HG02970 (cell line): ENCODE measurements at regions not wholly inside any gene's neighbourhood (a gene's known extent, or its start where the extent isn't known, plus 50 kb on each side); places are given as distances from the start of the nearest gene placed in this dataset.
"Not testable (repeated sequence)": the region's sequence is repeated elsewhere in the genome, so short reads cannot be mapped to it uniquely, and the experiment has no call there.

ENCODE experiments used
- ATAC-seq: cut with Tn5 transposase; IDR thresholded peaks from one replicate; pipeline ENCODE4 v1.9.1; 2021; ENCODE audit warnings: mild to moderate bottlenecking, moderate library complexity, moderate number of reproducible peaks; ENCODE audit not compliant: unreplicated experiment, low FRiP score

DNA sequence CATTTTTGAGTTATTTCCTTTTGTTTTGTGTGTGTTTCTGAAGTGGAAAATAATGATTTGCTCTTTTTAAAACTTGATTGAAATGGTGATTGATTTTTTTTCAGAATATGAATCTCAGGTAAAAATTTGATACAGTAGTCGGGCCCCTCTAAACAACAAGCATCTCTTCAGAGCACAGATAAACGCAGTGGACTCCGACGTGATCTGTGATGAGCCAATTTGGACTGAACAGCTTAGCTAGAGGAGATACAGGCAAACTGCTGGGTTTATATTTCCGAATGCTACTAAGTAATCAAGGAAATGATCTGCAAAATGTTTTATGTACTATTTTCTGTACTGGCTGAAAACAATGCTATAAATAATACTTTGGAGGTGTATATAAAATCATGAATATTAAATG, 705.7 kb upstream of the RGS18 start:
- no peak for ATAC-seq

DNA sequence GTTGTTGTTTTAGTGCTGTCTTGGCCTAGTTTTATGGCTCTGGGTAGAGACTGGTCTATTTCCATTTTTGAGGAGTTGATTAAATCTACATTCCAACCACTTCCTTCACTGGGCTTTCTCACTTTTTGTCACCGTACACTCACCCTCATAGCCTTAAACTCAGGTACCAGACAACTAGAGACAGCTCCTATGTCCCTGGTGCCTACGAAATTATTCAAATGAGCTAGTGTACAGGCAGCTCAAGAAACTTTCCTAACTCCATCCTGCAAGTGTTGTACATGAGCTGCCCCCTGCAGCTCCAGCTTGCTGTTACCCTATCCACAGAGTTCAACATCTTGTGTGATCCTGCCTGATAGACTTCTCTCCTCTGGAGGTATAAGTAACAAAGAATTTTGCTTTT, 704.8 kb upstream of the RGS18 start:
- ATAC-seq: no peak

DNA sequence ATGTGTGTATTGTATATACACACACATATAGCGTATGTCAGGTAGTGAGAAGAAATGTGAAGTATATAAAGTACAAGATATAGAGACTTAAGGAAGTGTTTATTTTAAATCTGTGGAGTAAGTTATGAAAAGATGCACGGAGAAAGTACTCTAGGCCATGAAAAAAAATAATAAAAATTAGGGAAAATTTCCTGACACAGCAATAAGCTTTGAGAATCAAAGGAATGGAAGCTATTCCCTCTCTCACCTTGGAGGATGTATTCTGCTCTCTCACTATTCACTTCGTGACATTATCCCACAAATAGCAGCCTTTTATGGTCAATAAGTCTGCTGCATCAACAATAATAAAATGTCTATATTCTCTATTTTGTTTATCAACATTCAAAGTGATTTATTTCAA, 700.4 kb upstream of the RGS18 start:
- no peak for ATAC-seq

DNA sequence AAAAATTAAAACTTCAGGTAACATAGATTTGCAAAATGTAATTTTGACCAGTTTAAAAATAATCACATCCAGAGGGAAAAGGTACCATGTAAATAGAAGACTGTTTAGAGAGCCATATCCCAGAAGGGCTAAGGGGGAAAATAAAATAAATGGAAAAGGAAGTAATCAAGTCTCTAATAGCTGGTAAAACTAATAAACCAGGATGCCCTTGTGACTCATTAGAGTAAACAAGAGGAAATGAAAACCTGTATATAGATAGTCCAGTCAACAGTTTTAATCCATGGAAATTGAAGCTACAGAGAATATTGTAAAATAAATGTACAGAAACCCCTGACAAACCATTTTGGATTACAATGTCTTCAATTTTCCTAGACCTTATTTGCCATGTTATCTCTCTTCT, 698.0 kb upstream of the RGS18 start:
- no peak for ATAC-seq

DNA sequence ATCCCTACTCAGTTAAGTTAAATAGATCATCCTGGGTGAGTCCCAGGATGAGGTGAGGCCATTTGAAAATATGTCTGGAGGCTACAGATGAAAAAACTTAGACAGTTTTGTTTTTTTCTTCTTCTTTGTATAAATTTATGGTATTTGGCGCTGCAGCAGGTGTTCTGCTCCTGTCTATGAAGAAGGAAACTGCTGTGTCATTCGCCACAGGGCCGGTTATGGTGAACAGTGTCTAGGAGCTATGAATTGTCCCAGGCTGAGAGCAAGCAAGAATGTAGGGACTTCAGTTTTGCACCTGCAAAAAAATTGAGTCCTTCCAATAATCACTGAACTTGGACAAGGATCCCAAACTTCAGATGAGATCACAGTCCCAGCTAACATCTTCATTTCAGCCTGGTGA, 674.3 kb upstream of the RGS18 start:
- ATAC-seq: no peak

DNA sequence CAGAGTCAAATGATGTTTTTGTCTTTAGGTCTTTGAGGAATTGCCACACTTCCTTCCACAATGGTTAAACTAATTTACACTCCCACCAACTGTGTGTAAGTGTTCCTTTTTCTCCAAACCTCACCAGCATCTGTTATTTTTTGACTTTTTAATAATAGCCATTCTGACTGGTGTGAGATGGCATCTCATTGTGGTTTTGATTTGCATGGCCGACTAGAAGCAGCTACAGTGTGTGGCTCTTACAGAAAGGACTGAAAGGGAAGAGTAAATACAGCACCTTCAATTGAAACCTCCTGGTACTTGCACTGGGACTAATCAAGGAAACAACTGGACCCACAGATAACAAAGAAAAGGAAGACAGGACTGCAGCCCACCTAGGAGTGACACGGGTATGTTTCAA, 668.0 kb upstream of the RGS18 start:
- no peak for ATAC-seq

DNA sequence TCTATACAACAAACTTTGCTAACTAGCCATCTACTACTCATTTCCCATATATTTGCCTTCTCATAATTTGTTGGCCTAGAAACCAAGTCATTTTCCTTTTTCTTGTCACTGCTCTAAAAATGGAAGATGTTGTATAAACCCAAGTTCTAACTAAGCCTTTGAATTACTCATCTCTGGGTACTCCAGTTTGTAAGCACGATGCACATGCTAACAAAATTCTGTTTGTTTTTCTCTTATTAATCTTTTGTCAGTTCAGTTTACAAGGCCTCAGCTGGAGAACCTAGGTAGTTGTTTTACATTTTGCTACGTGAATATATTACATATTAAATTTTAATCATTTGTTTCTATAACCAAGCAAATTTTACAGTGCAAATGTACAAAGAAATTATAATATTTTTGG, 663.2 kb upstream of the RGS18 start:
- ATAC-seq: no peak

DNA sequence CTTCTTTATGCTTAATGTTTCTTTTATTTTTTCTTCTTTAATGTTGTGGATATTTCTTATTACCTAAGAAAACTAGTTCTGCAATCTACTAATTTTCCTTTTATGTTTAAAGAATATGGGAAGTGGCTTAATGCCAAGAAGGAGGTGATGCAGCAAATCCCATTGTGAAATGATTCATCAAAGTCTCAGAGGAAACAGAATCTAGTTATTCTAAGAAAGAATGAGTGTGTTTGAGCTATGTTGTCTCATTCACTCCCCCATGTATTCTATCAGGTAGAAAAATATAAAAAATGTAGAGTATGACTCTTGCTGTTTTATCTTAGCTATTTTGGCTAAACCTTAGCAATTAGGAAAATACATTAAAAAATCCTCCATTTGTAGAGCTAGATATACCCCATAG, 659.9 kb upstream of the RGS18 start:
- no peak for ATAC-seq

DNA sequence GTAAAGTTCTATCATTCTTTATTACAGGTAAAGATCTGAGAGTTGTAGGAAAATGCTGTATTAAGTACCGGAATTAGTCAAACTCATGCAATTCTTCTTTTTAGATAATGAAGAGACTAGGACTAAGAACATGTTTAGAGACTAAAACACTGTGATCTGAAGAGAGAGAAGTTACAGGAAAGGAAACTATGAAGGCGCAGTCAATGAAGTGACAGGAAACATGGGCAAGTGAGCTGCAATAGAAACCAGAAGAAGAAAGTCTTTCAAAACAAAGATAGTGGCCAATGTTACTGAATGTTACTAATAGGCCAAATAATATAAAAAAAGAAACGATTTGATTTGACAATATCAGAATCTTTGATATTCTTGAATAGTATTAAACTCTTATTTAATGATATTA, 659.4 kb upstream of the RGS18 start:
- ATAC-seq: no peak

DNA sequence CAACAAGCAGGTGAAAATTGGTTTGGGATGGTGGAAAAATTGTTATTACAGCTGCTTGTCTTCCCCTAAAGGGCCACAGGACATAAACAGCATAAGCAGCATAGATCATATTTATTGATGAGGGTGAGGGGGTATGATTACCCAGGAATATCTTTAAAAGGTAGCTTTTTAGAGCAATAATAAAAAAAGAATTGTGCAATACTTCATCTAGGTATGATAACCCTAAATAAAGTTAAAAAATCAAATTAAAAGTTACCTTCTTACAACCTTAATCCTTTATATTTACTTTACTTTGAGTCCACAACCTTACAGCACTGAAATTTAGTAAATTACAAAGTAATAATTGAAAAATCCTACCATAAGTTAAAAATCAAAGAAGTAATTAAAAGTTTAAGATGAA, 653.3 kb upstream of the RGS18 start:
- no peak for ATAC-seq

DNA sequence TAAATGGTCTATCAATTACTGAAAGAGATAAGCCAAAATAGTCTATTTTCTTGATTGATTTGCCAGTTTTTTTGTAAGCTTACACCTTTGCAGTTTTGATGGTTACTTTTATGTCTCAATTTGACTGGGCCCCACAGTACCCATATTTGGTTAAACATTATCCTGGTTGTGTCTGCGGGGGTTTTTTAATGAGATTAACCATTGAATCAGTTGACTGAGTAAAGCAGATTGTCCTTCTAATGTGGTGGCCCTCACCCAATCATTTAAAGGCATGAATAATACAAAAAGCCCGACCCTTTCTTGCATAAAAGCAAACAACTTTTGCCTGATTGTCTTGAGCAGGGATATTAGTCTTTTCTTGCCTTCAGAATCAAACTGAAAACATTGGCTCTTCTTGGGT, 650.0 kb upstream of the RGS18 start:
- no peak for ATAC-seq

DNA sequence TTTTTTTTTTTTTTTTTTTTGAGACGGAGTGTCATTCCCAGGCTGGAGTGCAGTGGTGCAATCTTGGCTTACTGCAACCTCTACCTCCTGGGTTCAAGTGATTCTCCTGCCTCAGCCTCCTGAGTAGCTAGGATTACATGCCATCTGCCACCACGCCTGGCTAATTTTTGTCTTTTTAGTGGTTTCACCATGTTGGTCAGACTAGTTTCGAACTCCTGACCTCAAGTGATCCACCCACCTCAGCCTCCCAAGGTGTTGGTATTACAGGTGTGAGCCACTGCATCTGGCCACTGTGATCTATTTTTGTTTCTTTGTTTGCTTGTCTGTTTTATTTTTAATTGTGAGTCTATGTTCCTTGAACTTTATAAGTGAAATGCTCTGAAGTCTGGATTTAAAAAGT, 646.8 kb upstream of the RGS18 start:
- ATAC-seq: not testable (repeated sequence)

DNA sequence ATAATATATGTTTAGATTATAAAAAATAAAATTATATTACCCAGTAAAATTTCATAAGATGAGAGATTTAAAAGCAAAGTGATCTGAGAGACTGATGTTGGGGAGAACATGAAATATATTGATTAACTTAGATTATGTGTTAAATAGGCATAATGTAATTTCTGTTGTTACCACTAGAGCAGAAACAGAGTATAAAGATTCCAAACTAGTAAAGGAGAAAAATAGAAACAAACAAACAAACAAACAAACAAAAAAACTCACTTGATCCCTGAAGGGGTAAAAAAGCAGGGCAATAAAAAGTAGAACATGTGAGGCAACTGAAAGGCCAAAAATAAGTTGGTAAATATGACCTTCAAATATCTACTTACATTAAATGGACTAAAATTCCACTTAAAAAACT, 640.4 kb upstream of the RGS18 start:
- no peak for ATAC-seq

DNA sequence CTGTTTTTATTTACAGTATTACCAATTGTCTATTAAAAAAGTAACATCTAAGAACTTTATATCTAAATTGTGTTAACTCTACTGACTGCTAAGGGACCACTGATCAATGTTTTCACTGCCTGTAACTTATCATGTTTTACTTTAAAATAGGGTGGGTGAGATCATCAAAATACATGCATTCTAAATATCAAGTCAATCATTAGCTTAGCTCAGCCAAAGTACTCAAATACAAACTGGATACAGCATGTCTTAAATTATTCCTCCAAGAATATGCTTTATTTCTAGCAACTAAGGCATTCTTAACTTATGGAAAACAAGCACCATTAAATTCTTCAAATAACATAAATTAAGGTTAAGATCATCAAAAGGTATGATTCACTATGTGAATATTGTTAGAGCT, 638.7 kb upstream of the RGS18 start:
- no peak for ATAC-seq

DNA sequence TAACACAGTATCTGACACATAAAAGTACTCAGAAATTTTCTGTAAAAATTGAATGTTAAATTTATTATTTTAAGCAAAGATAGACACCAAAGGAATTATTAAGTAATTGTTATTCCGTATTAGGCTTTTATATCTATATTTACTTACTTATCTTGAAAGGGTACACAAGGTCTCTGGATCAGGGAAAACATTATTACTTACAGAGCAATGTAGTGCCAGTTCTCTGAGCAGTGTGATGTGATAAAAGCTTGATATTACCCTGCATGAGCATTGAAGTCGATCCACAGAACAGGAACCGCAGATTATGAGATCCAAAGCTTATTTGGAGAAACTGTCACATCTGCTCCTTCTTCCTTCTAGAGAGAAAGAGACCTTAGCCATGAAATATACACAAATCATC, 637.9 kb upstream of the RGS18 start:
- no peak for ATAC-seq

DNA sequence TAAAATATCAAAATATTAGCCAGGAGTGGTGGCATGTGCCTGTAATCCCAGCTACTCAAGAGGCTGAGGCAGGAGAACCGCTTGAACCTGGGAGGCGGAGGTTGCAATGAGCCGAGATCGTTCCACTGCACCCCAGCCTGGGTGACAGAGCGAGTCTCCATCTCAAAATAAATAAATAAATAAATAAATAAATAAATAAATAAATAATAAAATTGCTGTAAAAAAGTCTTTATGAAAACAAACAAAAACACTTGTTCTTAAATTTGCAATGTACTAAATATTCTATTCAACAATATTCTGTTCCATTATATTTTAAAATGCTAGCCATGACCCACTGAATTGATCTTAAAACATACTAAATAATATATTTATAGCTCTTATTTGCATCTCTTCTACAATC, 632.3 kb upstream of the RGS18 start:
- ATAC-seq: not testable (repeated sequence)

DNA sequence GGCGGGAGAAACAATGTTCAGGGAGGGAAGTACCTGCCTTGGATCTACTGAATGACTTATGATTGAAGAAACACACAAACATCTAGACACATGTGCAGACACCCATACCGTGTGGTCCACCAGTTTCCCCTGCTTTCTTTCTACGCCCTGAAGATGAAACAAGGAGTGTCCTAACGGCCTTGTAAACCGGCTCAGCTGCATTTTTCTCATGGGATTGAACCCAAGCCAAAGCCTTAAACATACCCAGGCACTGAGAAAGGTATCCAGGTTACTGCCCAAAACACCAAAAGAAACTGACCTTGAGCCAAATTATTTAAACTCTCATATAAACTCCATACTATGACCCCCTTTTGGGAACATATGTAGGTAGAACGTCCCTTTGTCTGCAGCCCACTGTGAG, 630.0 kb upstream of the RGS18 start:
- ATAC-seq: no peak

DNA sequence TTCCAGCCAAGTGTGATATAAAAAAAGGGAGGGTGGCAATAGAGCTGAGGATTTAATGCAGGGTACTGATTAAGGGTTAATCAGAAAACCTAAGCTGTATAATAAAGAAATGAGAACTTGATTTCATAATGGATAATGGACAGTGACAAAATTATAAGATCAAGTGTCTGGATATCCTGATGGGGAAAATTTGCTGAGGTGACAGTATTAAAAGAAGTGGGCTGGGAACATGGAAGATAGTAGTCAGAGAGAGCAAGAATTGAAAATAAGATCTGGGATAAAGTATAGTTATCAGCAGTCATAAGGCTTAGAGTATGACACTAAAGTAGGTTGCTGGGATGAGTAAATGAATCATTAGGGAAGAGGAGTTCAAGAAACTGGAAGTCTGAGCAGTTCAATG, 627.3 kb upstream of the RGS18 start:
- ATAC-seq: no peak

DNA sequence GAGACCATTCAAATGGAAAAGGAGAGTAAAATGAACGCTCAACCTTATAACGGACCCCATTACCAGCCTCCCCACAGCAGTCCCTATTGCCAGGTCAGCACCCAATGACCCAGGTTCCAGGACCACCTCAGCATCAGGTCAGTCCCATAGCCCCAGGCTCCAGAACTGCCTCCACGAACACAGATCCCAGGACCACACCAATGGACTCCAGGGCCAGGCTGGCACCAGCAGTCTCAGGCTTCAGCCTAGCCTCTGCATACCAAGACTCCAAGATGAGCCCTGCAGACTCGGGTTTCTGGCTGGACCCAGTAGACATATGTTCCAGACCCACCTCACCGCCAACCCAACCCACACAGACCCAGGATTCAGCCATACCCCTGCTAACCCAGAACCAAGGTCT, 625.0 kb upstream of the RGS18 start:
- no peak for ATAC-seq

DNA sequence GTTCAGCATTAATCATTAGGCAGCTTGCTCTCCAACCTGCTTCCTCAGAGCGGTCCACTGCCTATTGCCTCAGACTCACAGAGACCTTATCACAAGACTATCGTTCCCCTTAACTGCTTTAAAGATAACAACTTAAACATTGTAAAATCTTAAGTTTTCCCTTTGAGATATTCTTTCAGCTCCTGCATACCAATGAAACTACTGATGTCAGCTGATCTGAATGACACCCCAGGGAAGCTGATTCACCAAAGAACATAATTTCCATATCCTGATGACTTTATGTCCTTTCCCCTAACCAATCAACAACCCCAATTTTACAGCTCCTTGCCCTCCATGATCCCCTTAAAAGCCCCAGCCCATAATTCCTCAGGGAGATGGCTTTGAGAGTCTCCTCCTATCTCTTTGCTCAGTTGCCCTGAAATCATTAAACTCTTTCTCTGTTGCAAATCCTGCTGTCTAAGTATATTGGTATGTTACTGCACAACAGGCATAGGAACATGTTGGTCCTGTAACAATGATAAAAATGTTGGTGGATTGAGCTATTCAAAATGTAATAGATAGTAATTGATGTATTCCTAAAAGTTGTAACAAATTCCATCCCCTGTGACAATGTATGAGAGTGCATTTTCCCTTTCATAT, 621.4 kb upstream of the RGS18 start:
- ATAC-seq: no peak

DNA sequence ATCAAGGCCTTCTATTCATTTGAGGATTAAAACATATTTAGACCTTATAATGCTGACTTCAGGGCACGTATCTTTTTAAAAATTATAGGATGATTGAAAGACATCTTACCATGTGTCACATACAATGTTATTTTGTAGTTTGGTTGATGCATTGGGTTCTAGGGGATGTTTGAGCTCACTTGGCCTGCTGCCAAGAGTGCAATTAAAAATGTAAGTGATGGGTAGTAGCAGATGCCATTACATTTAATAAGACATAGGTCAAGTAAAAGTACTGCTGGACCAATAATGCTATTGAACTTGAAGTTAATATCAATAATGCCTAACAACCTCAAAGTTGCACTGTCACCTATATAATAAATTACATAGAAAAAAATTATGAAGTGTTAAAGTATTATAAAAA, 616.5 kb upstream of the RGS18 start:
- no peak for ATAC-seq

DNA sequence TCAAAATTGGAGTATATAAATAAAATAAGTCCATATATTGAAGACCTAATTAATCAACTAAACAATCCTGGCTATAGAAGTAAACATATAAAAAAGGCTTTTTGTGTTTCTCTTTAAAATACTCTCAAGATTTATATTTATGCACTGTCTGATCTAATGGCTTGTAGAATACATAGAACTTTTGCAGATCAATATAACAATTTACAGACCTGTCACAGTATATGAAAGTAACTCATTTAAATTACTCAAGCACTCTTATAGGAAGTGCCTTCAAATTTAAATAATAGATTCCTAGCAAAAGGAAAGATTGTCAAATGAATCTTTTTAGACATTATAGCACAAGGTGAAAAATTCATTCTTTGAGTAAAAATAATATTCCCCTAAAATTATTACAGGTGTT, 615.8 kb upstream of the RGS18 start:
- ATAC-seq: no peak

DNA sequence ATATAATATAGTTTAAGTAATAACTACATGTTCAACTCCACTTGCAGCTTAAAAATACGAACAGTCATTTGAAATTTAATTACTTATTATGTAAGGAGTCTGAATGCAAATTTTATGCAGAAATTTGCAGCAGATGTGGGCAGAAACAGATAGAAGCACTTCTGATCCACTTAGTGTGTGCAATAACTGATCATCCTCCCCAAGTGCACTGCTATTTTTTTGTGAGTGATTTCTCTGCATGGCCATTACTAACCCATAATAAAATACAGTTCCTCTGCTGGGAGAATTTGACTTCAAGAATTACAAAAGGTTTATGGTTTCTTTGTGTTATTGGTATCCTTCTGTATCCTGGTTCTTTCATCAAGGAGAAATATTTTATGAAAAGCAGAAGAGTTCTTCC, 611.5 kb upstream of the RGS18 start:
- no peak for ATAC-seq
